ENCODE measurements at regions not wholly inside any gene's neighbourhood (a gene's known extent, or its start where the extent isn't known, plus 50 kb on each side); places are given as distances from the start of the nearest gene placed in this dataset.

- DNase-seq (ENCODE audit: low read depth in 2 of 2), result no peak
These were observed 116.5 kb upstream of the C1orf174 start for GRCh38 chr1:4016351-4017130.

DNA sequence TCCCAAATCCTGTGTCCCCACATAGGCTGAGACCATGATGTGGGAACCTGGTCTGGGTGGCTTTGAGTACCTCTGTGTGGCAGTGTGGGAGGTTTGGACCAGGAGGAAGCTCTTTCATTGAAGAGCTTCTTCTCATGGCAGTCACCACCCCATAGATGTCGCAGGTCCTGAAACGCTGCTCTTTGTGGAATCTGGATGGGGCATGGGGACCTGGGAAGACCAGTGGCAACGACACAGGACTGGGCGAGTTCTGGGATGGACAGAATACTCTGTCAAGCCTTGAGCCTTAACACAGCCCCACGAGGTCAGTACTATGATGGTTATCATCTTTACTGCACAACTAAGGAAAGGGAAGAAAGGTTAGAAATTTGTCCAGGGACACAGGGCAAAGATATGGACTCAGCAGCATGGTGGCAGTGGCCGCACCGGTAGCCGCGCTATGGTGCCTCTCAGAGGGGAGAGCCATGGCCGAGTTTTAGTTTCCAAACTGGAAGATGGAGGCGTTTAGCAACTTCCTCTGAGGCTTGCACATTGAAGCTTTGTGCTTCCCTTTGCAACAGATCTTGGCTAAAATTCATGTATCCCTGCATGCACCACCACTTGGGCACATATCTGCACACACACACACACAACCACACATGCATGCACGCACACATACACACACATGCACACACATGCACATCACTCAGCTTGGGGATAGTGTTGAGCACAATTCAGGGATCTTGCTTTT is 117.7 kb upstream of the C1orf174 start:
- no peak for DNase-seq (ENCODE audit: low read depth in 2 of 2)

- no peak for DNase-seq (ENCODE audit: low read depth in 2 of 2)
These were observed 118.5 kb upstream of the C1orf174 start for GRCh38 chr1:4018466-4019146.

DNA sequence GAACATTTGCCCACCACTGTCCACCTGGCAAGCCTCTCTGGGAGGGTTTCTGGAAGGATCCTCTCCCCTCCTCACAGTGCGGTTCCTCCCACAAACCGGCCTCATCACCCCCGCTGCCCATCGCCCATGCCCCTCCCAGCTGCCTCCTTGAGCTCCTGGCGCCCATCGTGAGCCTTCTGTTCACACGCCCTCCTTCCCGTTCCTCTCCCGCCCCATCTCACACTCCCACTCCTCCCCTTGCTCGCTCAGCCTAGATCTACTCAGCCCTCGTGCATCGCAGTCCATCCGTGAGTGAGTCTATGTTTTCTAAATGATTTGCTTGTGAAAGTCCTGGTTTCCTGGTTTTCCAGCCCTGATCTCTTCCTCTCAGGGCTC is 119.1 kb upstream of the C1orf174 start:
- DNase-seq (ENCODE audit: low read depth in 2 of 2), result no peak

- DNase-seq (ENCODE audit: low read depth in 2 of 2), result no peak
These were observed 119.7 kb upstream of the C1orf174 start for GRCh38 chr1:4019606-4020331.

- DNase-seq (ENCODE audit: low read depth in 2 of 2), result no peak
These were observed 120.4 kb upstream of the C1orf174 start for GRCh38 chr1:4020449-4020848.

- no peak for DNase-seq (ENCODE audit: low read depth in 2 of 2)
These were observed 121.3 kb upstream of the C1orf174 start for GRCh38 chr1:4021136-4021973.

- no peak for DNase-seq (ENCODE audit: low read depth in 2 of 2)
These were observed 121.8 kb upstream of the C1orf174 start for GRCh38 chr1:4021974-4022268.

DNA sequence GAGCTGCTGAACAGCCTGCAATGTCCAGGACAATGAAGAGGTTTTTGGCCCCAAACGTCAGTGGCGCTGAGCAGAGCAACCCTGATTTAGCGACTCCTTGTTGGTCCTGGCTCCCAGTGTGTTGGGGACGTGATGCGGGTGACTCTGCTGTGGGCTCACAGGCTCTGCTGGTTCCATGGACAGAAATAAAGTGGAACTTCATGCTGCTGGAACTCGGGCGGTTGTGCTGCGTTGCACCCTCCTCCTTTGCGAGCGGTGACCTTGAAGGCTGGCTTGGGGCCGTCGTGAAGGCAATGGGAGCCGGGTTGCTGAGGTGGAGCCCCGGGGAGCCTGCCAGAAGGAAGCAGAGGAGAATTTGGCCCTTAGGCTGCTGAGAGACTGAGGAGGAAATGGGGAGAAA is 122.6 kb upstream of the C1orf174 start:
- DNase-seq (ENCODE audit: low read depth in 2 of 2), result no peak

- no peak for DNase-seq (ENCODE audit: low read depth in 2 of 2)
These were observed 123.6 kb upstream of the C1orf174 start for GRCh38 chr1:4023678-4024077.

DNA sequence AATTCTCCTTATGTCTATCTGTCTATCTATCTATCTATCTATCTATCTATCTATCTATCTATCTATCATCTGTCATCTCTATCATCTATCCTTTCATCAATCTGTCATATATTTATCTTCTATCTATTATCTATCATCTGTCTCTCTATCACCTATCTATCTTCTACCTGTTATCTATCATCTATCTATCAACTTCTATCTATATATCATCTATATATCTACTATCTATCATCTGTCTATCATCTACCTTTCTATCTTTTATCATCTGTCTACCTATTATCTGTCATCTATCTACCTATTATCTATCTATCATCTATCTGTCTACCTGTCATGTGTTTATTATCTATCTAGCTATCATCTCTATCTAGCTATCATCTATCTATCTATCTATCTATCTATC is 124.7 kb upstream of the C1orf174 start:
- DNase-seq (ENCODE audit: low read depth in 2 of 2), result no peak

- DNase-seq (ENCODE audit: low read depth in 2 of 2), result no peak
These were observed 125.7 kb upstream of the C1orf174 start for GRCh38 chr1:4025752-4026151.

DNA sequence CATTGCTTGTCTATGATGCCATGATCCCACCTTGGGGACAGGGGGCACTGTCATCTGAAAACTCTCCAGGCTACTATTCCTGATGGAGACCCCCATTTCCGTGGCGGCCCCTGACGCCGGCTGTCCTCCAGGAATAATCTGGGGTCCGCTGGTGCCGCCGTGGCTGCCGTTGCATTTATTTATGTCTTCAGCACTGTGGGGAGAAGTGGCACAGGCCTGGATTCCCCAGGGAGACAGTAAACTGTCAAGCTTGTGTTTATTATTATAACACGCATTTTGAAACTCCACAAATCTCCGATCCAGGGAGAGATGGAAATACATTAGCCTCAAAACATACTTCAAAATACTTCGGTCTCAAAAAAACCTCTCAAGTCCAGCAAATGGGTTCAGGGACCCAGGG is 126.9 kb upstream of the C1orf174 start:
- no peak for DNase-seq (ENCODE audit: low read depth in 2 of 2)

DNA sequence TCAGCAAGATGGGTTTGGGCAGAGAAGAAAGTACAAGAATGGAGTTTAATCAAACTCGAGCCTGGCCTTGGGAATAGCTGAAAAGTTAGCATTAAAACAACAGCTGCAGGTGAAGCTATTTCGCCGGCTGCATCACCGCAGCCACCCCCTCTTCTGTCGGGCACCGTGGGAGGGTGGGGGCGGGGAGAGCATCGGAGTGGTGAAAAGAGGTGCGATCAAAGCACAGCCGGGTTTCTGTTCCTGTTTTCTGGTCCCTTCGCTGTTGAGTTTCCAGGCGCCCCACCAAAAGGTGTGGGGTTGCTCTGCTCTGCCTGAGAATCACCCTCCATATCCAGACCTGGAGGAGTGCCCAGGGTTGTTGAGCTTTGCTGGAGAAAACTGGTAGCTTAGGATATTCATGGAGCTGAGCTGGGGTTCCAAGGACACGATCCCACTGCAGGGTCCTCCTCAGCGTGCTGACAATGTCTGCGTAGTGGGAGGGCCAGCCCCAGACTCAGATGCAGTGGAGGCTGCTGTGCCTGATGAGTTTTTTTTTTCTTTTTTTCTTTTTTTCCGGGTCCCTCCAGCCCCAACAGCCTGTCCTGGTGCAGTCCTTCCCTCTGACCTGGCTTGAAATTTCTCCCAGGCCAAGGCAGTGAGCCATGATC is 127.5 kb upstream of the C1orf174 start:
- no peak for DNase-seq (ENCODE audit: low read depth in 2 of 2)

DNA sequence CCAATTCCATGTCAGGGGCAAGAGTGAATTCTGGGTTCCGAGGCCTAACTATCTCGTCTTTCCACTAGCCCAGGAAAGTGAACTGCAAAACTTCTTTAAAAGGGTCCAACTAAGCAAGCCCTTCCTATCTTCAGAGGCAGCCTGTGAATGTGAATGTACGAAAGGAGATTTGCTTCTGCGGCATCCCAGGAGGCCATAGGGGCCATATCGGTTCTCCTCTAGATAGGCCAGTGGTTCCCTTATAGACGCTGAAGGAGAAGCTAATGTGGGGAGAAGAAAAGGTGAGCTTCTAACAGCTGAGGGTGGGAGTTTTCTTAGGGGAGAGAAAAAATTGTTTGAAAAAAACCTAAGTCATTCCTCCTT is 128.0 kb upstream of the C1orf174 start:
- no peak for DNase-seq (ENCODE audit: low read depth in 2 of 2)

DNA sequence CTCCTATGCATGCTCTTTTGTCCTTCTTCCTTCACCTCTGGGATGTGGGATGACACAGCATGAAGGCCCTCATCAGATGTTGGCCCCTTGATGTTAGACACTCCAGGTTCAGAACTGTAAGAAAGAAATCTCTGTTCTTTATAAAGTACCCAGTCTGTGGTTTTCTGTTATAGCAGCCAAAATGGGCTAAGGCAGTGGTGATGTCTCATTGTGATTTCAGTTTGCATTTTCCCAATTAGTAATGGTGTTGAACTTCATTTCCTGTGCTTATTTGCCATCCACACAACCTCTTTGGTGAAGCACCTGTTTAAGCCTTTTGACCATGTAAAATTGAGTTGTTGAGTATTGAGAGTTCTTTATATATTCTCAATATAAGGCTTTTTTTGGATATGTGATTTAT is 129.3 kb upstream of the C1orf174 start:
- no peak for DNase-seq (ENCODE audit: low read depth in 2 of 2)

DNA sequence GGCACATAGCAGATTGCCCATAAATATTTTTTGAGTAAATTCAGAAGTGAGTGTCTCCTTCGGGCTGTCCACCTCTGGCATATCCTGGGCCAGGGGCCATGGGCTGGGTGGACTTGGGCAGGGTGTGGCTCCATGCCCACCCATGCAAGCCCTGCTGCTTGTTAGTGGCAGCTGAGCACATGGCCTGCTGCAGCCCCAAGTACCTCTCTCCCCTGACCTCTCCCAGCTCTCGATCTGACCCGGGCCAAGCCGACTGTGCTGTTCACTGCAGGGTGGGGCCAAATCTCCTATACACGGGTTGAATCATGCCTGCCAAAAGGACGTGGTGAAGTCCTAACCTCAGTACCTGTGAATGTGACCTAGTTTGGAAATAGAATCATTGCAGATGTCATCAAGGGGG is 132.5 kb upstream of the C1orf174 start:
- no peak for DNase-seq (ENCODE audit: low read depth in 2 of 2)

GRCh38 chr1:4033129-4033676 is 133.1 kb upstream of the C1orf174 start:
- no peak for DNase-seq (ENCODE audit: low read depth in 2 of 2)

GRCh38 chr1:4033713-4034112 is 133.6 kb upstream of the C1orf174 start:
- no peak for DNase-seq (ENCODE audit: low read depth in 2 of 2)

DNA sequence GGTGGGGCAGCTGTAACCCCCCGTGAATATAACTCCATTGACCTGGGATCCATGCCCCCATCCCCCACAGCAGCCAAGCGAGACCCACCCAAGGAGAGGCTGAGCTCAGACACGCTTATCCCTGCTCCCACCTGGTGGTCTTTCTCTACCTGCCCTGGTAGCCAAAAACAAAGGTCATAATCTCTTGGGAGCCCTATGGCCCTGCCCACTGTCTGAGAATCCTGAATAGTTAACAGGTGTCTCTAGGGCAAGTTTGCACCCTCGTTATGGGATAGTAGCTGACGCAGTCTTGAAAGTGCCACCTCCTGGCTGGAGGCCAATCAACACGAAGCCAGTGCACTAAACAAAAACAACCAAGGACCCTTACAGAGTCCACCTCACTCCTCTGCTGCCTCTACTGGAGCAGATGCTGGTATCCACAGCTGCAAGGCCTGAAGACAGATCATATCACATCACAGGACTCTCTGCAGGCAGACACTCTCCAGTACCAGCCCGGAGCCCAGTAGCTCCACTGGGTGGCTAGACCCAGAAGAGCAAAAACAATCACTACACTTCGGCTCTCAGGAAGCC is 134.3 kb upstream of the C1orf174 start:
- DNase-seq (ENCODE audit: low read depth in 2 of 2), result no peak
